ENCODE measurements at regions not wholly inside any gene's neighbourhood (a gene's known extent, or its start where the extent isn't known, plus 50 kb on each side); places are given as distances from the start of the nearest gene placed in this dataset.

DNA sequence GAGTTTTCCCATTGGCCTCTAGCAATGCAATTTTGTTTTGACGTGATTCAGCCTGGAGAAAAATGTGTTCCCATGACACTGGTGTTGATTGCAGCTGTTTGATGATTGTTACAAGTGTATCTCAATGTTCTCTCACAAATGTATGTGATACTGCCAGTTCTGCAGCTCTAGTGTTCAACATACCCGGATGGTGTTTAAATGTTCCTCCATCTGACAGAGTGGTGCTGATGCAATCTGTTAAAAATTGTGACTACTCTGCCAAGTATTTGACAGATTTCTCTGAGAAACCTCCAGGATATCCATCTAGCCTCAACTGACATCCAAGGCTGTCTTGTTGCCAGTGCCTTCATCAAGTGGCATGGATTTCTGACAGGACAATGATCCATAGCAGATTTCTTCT, 657.2 kb upstream of the DIAPH2 start:
- TF ChIP-seq, protein P1, sequence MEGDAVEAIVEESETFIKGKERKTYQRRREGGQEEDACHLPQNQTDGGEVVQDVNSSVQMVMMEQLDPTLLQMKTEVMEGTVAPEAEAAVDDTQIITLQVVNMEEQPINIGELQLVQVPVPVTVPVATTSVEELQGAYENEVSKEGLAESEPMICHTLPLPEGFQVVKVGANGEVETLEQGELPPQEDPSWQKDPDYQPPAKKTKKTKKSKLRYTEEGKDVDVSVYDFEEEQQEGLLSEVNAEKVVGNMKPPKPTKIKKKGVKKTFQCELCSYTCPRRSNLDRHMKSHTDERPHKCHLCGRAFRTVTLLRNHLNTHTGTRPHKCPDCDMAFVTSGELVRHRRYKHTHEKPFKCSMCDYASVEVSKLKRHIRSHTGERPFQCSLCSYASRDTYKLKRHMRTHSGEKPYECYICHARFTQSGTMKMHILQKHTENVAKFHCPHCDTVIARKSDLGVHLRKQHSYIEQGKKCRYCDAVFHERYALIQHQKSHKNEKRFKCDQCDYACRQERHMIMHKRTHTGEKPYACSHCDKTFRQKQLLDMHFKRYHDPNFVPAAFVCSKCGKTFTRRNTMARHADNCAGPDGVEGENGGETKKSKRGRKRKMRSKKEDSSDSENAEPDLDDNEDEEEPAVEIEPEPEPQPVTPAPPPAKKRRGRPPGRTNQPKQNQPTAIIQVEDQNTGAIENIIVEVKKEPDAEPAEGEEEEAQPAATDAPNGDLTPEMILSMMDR (conservative IDR thresholded peaks at IDR 0.05; ENCODE audit: low read depth, low read length) = no peak
- no peak for TF ChIP-seq EZH2phosphoT487 (IDR thresholded peaks at IDR 0.05; ENCODE audit: borderline replicate concordance, low read length)
